ENCODE measurements at regions not wholly inside any gene's neighbourhood (a gene's known extent, or its start where the extent isn't known, plus 50 kb on each side); places are given as distances from the start of the nearest gene placed in this dataset.

DNA sequence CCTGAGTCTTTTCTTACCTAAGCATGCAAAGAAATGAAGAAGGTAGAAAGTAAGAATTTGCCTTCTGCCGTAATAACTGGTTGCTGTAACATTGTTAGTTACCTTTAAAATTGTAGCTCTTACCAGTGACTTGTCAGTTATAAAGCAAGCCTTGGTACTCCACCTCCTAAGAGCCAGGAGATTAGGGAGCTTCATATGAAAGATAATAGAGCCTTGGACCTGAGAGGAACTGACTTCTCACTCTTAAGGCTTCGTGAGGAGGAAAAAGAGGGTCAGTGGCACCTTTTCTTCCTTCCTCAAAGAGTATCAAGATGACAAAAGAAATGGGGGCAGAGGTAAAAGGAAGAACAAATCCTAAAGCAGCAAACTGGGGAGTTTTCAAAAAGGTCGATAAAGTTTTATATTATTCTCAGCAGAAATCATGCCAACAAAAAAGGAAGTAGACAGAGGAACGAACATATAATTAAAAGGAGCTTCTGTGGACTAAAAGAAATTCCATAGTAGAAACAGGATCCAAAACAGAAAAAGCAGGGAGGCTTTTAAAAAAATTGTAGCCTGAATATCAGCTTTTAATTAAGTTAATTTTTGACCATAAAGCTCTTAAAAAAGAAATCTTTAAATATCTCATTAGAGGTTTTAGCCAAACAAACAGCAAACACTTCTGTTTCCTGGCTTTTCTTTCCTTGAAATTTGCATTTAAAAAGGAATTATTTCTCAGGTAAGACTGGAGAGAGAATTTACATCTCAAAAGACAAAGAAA, 847.1 kb upstream of the ALCAM start:
- no peak for TF ChIP-seq EP300 (conservative IDR thresholded peaks at IDR 0.05; ENCODE audit: poor library complexity, severe bottlenecking)
- no peak for TF ChIP-seq EZH2 (IDR thresholded peaks at IDR 0.05; ENCODE audit: borderline replicate concordance, insufficient read depth, low read length, poor library complexity, severe bottlenecking)
- no peak for TF ChIP-seq RAD21 (conservative IDR thresholded peaks at IDR 0.05)
- no peak for TF ChIP-seq SMC3 (conservative IDR thresholded peaks at IDR 0.05; ENCODE audit: poor library complexity)
- no peak for TF ChIP-seq MXI1 (conservative IDR thresholded peaks at IDR 0.05; ENCODE audit: poor library complexity, severe bottlenecking)
- no peak for TF ChIP-seq POLR2AphosphoS5 (IDR thresholded peaks at IDR 0.05)
- no peak for TF ChIP-seq TAF1 (IDR thresholded peaks at IDR 0.05; ENCODE audit: low read depth)
- TF ChIP-seq, protein P1, sequence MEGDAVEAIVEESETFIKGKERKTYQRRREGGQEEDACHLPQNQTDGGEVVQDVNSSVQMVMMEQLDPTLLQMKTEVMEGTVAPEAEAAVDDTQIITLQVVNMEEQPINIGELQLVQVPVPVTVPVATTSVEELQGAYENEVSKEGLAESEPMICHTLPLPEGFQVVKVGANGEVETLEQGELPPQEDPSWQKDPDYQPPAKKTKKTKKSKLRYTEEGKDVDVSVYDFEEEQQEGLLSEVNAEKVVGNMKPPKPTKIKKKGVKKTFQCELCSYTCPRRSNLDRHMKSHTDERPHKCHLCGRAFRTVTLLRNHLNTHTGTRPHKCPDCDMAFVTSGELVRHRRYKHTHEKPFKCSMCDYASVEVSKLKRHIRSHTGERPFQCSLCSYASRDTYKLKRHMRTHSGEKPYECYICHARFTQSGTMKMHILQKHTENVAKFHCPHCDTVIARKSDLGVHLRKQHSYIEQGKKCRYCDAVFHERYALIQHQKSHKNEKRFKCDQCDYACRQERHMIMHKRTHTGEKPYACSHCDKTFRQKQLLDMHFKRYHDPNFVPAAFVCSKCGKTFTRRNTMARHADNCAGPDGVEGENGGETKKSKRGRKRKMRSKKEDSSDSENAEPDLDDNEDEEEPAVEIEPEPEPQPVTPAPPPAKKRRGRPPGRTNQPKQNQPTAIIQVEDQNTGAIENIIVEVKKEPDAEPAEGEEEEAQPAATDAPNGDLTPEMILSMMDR (IDR thresholded peaks at IDR 0.05; ENCODE audit: poor library complexity, severe bottlenecking), result no peak
- TF ChIP-seq, protein P2, sequence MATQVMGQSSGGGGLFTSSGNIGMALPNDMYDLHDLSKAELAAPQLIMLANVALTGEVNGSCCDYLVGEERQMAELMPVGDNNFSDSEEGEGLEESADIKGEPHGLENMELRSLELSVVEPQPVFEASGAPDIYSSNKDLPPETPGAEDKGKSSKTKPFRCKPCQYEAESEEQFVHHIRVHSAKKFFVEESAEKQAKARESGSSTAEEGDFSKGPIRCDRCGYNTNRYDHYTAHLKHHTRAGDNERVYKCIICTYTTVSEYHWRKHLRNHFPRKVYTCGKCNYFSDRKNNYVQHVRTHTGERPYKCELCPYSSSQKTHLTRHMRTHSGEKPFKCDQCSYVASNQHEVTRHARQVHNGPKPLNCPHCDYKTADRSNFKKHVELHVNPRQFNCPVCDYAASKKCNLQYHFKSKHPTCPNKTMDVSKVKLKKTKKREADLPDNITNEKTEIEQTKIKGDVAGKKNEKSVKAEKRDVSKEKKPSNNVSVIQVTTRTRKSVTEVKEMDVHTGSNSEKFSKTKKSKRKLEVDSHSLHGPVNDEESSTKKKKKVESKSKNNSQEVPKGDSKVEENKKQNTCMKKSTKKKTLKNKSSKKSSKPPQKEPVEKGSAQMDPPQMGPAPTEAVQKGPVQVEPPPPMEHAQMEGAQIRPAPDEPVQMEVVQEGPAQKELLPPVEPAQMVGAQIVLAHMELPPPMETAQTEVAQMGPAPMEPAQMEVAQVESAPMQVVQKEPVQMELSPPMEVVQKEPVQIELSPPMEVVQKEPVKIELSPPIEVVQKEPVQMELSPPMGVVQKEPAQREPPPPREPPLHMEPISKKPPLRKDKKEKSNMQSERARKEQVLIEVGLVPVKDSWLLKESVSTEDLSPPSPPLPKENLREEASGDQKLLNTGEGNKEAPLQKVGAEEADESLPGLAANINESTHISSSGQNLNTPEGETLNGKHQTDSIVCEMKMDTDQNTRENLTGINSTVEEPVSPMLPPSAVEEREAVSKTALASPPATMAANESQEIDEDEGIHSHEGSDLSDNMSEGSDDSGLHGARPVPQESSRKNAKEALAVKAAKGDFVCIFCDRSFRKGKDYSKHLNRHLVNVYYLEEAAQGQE (IDR thresholded peaks at IDR 0.05; ENCODE audit: borderline replicate concordance), result no peak
- Histone ChIP-seq H3K4me3 (ENCODE audit: low read length) (no peak overlapping the region), H3K79me2 (replicated peaks; ENCODE audit: insufficient read depth, low read length) (no peaks in the 10 kb centered on the region), H3K9me2 (ENCODE audit: insufficient read depth, low read length) (no peaks in the 10 kb centered on the region), H3K9me3 (ENCODE audit: low read length) (no peaks in the 10 kb centered on the region), H3K27ac (ENCODE audit: low read length) (no peak overlapping the region), H3K36me3 (ENCODE audit: insufficient read depth, low read length) (no peaks in the 10 kb centered on the region), H3F3A (ENCODE audit: insufficient read depth, low read length, poor library complexity, severe bottlenecking) (no peaks in the 10 kb centered on the region), H3K9ac (ENCODE audit: low read length) (no peak overlapping the region), H3K27me3 (ENCODE audit: insufficient read depth, low read depth, low read length) (no peaks in the 10 kb centered on the region), H4K20me1 (ENCODE audit: insufficient read depth) (no peaks in the 10 kb centered on the region), H2AFZ (ENCODE audit: low read depth, low read length) (no peak overlapping the region), H3K4me2 (ENCODE audit: low read length) (no peak overlapping the region)

DNA sequence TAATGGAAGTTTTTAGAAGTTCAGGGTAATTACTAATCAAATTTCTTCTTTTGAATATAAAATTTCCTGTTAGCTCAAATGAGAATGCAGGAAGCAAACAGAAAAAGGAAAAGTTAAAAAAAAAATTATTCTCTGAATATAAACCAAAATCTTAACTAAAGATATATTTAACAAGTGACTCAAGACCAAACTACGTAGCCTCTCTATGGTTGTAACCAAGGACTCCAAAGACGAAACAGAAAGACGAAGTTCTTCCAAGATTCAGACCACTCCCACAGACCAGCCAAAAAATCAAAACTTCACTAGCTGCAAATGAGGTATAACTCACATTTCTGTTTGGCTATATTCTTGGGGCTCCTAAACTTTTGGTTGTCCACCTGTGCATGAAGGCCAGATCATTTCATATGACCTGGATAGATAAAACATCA, 846.5 kb upstream of the ALCAM start:
- Histone ChIP-seq H3K36me3 (ENCODE audit: insufficient read depth, low read length) (no peaks in the 10 kb centered on the region), H2AFZ (ENCODE audit: low read depth, low read length) (no peak overlapping the region), H3K4me2 (ENCODE audit: low read length) (no peak overlapping the region), H3K79me2 (replicated peaks; ENCODE audit: insufficient read depth, low read length) (no peaks in the 10 kb centered on the region), H3K9me3 (ENCODE audit: low read length) (no peaks in the 10 kb centered on the region), H3K27me3 (ENCODE audit: insufficient read depth, low read depth, low read length) (no peaks in the 10 kb centered on the region), H3K9me2 (ENCODE audit: insufficient read depth, low read length) (no peaks in the 10 kb centered on the region), H3K9ac (ENCODE audit: low read length) (no peak overlapping the region), H4K20me1 (ENCODE audit: insufficient read depth) (no peaks in the 10 kb centered on the region), H3K27ac (ENCODE audit: low read length) (no peak overlapping the region), H3F3A (ENCODE audit: insufficient read depth, low read length, poor library complexity, severe bottlenecking) (no peaks in the 10 kb centered on the region), H3K4me3 (ENCODE audit: low read length) (no peak overlapping the region)
- TF ChIP-seq SMC3 (conservative IDR thresholded peaks at IDR 0.05; ENCODE audit: poor library complexity) (no peak), EP300 (conservative IDR thresholded peaks at IDR 0.05; ENCODE audit: poor library complexity, severe bottlenecking) (no peak), POLR2AphosphoS5 (IDR thresholded peaks at IDR 0.05) (no peak), TAF1 (IDR thresholded peaks at IDR 0.05; ENCODE audit: low read depth) (no peak), RAD21 (conservative IDR thresholded peaks at IDR 0.05) (no peak), EZH2 (IDR thresholded peaks at IDR 0.05; ENCODE audit: borderline replicate concordance, insufficient read depth, low read length, poor library complexity, severe bottlenecking) (no peak), MXI1 (conservative IDR thresholded peaks at IDR 0.05; ENCODE audit: poor library complexity, severe bottlenecking) (no peak)
- TF ChIP-seq, protein P2 (IDR thresholded peaks at IDR 0.05; ENCODE audit: borderline replicate concordance), result no peak
- TF ChIP-seq, protein P1 (IDR thresholded peaks at IDR 0.05; ENCODE audit: poor library complexity, severe bottlenecking), result no peak
